ENCODE measurements at regions not wholly inside any gene's neighbourhood (a gene's known extent, or its start where the extent isn't known, plus 50 kb on each side); places are given as distances from the start of the nearest gene placed in this dataset.

DNA sequence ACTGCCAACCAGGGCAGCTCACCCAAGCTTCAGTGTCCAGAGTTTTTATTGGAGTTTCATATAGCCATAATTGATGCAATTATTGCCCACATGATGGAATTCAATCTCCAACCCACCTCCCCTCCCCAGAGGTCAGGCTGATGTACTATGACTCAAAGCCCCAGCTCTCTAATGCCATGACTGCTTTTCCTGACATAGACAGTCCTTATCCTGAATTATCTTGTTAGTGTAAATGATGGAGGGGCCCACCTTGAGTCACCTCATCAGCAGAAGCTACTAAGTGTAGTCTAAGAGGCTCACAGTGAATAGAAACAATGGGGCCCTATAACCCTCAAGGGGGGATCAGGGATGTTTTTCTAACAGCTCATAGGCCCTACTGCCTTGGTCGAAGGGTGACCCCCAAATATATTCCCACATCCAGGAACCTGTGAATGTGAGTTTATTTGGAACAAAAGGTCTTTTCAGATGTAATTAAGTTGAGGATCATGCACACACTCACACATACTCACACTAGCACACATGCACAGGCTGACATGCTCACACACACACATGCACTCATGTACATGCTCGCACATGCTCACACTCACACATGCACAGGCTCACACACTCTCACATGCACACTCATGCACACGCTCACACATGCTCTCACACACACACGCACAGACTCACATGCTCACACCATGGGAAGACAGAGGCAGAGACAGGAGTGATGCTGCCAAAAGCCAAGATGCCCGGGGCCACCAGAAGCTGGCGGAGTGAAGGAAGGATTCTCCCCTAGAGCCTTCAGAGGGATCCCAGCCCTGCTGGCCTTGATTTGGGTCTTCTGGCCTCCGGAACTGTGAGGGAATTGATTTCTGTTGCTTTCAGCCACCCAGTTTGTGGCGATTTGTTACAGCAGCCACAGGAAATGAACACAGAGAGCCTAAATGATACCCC lies 131.2 kb upstream of the SMAD3 start:
- no peak for DNase-seq (ENCODE audit: low read depth)
- no peak overlapping the region for H3K4me3 ChIP-seq (ENCODE audit: low read length)
- TF ChIP-seq, protein P1, sequence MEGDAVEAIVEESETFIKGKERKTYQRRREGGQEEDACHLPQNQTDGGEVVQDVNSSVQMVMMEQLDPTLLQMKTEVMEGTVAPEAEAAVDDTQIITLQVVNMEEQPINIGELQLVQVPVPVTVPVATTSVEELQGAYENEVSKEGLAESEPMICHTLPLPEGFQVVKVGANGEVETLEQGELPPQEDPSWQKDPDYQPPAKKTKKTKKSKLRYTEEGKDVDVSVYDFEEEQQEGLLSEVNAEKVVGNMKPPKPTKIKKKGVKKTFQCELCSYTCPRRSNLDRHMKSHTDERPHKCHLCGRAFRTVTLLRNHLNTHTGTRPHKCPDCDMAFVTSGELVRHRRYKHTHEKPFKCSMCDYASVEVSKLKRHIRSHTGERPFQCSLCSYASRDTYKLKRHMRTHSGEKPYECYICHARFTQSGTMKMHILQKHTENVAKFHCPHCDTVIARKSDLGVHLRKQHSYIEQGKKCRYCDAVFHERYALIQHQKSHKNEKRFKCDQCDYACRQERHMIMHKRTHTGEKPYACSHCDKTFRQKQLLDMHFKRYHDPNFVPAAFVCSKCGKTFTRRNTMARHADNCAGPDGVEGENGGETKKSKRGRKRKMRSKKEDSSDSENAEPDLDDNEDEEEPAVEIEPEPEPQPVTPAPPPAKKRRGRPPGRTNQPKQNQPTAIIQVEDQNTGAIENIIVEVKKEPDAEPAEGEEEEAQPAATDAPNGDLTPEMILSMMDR (conservative IDR thresholded peaks at IDR 0.05; ENCODE audit: low read length), result no peak

DNA sequence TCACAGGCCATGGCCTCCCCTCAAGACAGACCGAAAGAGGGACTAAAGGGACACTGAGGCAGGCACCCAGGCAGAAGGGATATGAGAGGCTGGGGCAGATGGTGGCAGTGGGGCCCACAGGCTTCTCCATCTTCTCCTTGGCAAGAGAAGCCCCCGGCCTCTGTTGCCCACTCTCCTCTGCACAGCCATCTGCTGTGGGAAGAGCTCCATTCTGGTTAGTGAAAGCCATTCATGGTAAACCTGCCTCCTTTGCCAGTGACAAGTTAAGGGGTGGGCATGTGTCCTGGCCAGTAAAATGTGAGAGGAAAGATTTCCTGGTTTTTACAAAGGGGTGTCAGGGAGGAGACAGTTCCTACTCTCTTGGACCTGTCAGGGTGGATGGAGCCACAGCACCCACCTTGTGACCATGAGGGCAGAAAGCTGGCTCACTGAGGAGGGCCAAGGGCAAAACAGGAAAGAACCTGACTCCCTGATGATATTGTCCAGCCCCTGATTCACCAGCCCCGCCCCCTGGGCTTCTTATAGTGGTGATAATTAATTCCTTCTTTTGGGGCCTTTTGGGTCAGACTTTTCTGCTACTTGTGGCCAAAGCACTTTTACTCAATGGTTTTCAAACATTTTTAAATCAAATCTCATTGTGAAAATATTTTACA lies 130.4 kb upstream of the SMAD3 start:
- H3K4me3 ChIP-seq (ENCODE audit: low read length), result no peak overlapping the region
- TF ChIP-seq, protein P1 (conservative IDR thresholded peaks at IDR 0.05; ENCODE audit: low read length), result no peak
- DNase-seq (ENCODE audit: low read depth), result peak; percentile 26

DNA sequence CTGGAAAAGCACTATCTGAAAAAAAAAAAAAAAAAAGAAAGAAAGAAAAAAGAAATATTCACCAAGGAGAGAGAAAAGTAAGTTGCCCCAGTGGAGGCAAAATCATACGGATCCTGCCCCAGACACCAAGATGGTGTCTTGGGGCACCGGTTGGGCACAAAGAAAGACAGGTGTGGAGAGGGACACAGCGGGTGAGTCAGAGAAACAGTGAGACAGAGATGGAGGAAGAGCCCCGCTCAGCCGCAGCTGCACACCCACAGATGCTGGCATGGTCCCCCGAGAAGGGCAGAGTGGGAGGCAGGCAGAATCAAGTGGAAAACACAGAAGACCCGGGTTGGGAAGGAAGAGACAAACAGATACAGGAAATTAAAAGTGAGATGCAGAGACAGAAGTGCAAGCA lies 129.7 kb upstream of the SMAD3 start:
- H3K4me3 ChIP-seq (ENCODE audit: low read length), result peak overlapping the region; percentile 63
- TF ChIP-seq, protein P1 (conservative IDR thresholded peaks at IDR 0.05; ENCODE audit: low read length), result no peak
- DNase-seq (ENCODE audit: low read depth), result no peak

DNA sequence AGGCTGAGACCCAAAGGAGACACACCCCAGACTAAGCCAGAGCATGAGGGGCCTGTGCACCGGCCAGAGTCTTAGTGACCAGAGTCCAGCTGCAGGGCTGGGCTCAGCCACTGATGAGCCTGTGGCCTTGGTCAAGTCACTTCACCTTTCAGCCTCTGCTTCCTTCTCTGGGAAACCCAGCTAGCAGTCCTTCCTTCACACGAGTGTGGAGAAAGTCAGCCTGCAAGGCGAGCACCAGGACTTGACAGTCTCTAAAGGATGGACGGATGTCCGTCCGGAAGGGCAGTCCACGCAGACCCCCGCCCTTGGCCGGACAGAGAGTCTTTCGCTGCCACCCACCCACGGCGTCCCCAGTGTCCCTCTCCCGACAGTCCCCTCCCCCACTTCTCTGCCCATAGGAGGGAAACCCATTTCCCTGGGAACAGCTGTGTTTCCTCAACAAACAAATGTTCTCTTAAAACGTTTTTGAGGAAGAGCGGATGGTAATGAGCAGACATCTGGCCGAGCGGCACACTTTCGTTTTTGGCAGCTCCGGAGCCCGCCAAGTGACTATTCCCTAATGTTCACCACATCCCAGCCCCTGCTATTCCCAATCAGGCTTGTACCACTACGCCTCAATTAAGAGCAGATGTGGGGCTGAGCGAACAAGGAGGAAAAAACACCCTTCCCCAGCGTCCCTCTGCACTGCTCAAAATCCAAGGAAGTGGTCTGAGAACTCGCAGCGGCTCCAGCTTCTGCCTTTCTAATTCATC lies 129.1 kb upstream of the SMAD3 start:
- TF ChIP-seq, protein P1 (conservative IDR thresholded peaks at IDR 0.05; ENCODE audit: low read length), result no peak
- peak; percentile 88 for DNase-seq (ENCODE audit: low read depth)
- H3K4me3 ChIP-seq (ENCODE audit: low read length), result peak overlapping the region; percentile 63

DNA sequence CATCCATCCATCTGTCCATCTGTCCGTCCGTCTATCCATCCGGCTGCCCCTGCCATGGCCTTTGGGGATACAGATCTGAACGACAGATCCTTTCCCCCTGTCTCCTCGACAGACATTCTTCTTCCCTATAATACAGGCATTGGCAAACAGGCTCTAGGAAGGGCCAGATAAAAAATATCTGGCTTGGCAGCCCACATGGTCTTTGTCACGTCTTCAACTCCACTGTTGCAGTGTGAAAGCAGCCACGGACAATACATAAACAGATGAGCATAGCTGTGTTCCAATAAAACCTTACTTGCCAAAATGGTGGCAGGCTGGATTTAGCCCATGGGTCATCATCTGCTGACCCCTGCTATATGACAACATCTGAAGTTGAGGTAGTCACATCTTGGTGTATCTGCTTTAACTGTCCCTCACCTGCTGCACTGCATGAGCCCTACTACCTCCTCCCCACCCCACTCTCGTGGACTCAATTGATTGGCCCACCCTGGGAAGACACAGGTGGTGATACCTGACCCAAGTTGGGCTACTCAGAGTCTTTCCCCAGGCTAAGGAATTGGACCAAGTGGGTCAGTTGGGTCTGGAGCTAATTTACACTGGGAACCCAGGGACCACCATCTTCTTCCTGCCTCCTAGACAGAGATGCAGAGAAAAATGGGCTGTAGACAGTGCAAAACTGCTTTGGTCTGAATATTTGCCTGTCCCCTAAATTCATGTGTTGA lies 128.4 kb upstream of the SMAD3 start:
- DNase-seq (ENCODE audit: low read depth), result peak; percentile 51
- TF ChIP-seq, protein P1 (conservative IDR thresholded peaks at IDR 0.05; ENCODE audit: low read length), result no peak
- peak overlapping the region; percentile 63 for H3K4me3 ChIP-seq (ENCODE audit: low read length)

DNA sequence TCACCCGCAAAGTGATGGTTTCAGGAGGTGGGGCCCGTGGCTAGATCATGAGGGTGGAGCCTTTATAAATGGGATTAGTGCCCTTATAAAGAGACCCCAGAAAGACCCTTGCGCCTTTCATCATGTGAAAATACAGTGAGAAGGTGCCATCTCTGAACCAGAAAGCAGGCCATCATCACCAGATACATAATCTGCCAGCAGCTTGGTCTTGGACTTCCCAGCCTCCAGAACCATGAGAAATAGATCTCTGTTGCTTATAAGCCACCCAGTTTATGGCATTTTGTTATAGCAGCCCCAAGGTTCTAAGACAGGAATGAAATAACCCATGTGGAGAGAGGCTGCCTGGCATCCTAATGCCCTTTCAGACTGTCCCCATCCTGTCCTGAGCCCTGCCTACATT lies 127.8 kb upstream of the SMAD3 start:
- no peak for DNase-seq (ENCODE audit: low read depth)
- no peak overlapping the region for H3K4me3 ChIP-seq (ENCODE audit: low read length)
- TF ChIP-seq, protein P1 (conservative IDR thresholded peaks at IDR 0.05; ENCODE audit: low read length), result no peak
